Ovary (tissue), 3 donors: ENCODE measurements at regions not wholly inside any gene's neighbourhood (a gene's known extent, or its start where the extent isn't known, plus 50 kb on each side); places are given as distances from the start of the nearest gene placed in this dataset.

ENCODE experiments used
- EP300 ChIP-seq: sonication (generic); formaldehyde crosslinking; IDR thresholded peaks from one replicate; pipeline ENCODE4 v1.6.1; 2017; ENCODE audit warnings: antibody characterized with exemption
- POLR2A ChIP-seq: fragments of 450-650 bp; IDR thresholded peaks from one replicate; pipeline ENCODE4 v1.6.1; 2017; ENCODE audit warnings: antibody characterized with exemption, mild to moderate bottlenecking, moderate library complexity
- TF ChIP-seq, protein P1 (sequence below), 3 donors: fragments of 450-650 bp in 2 of 3; fragments of 200-600 bp in 1 of 3; IDR thresholded peaks; one replicate each; pipeline versions ENCODE4 v1.5.1 to v1.8.0; 2016 to 2022; ENCODE audit warnings: antibody characterized with exemption in 3 of 3, mild to moderate bottlenecking in 1 of 3
- donor health status: DM: no; HTN: no; CAD: no.

DNA sequence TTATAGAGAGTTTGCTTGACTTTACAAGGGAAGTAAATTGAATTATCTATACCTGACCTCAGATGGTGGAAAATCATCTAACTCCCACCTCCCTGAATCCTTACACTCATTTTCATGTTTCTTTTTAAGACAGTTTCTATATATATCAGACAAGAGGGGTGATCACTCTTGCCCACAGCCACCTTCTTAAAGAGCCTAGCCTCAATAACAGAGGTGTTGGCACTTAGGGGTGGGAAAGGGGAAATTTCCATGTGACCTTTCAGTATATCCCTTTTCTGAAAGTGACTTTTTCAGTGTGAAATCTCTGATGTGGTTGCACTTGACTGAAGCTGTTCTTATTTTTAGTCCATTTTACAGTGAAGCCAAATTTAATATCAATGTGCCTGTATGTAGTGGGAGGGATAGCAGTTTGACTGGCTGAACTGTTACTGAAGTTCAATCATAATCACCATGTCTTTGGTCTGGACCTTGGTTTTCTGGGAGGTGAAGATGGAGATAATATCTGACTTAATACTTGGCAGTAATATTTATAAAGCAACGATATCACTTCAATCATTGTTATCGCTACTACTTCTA, 141.3 kb downstream of the MAP3K7 start:
- TF ChIP-seq EP300 (no peak), POLR2A (no peak)
- TF ChIP-seq, protein P1, sequence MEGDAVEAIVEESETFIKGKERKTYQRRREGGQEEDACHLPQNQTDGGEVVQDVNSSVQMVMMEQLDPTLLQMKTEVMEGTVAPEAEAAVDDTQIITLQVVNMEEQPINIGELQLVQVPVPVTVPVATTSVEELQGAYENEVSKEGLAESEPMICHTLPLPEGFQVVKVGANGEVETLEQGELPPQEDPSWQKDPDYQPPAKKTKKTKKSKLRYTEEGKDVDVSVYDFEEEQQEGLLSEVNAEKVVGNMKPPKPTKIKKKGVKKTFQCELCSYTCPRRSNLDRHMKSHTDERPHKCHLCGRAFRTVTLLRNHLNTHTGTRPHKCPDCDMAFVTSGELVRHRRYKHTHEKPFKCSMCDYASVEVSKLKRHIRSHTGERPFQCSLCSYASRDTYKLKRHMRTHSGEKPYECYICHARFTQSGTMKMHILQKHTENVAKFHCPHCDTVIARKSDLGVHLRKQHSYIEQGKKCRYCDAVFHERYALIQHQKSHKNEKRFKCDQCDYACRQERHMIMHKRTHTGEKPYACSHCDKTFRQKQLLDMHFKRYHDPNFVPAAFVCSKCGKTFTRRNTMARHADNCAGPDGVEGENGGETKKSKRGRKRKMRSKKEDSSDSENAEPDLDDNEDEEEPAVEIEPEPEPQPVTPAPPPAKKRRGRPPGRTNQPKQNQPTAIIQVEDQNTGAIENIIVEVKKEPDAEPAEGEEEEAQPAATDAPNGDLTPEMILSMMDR (IDR thresholded peaks at IDR 0.05), result no peak
